HG02642 (cell line): ENCODE measurements at regions not wholly inside any gene's neighbourhood (a gene's known extent, or its start where the extent isn't known, plus 50 kb on each side); places are given as distances from the start of the nearest gene placed in this dataset.
"Not testable (repeated sequence)": the region's sequence is repeated elsewhere in the genome, so short reads cannot be mapped to it uniquely, and the experiment has no call there.

Experiments used
- ATAC-seq: cut with Tn5 transposase; IDR thresholded peaks from one replicate; pipeline ENCODE4 v1.9.1; 2021; ENCODE audit warnings: mild to moderate bottlenecking; ENCODE audit not compliant: unreplicated experiment, poor library complexity

DNA sequence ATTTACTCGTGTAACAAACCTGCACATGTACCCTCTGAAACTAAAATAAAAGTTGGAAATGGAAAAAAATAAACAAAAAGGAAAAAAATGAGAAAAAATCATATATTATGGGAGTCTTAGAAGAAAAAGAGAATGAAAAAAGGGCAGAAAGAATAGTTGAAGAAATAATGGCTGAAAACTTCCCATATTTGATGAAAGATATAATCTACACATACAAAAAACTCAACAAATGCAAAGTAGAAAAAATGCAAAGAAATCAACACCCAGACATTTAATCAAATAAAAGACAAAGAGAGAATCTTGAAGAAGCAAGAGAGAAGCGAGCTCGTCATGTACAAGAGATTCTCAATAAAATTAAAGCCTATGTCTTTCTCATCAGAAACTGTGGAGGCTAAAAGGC, 73.8 kb downstream of the SLC25A46 start:
- no peak for ATAC-seq

DNA sequence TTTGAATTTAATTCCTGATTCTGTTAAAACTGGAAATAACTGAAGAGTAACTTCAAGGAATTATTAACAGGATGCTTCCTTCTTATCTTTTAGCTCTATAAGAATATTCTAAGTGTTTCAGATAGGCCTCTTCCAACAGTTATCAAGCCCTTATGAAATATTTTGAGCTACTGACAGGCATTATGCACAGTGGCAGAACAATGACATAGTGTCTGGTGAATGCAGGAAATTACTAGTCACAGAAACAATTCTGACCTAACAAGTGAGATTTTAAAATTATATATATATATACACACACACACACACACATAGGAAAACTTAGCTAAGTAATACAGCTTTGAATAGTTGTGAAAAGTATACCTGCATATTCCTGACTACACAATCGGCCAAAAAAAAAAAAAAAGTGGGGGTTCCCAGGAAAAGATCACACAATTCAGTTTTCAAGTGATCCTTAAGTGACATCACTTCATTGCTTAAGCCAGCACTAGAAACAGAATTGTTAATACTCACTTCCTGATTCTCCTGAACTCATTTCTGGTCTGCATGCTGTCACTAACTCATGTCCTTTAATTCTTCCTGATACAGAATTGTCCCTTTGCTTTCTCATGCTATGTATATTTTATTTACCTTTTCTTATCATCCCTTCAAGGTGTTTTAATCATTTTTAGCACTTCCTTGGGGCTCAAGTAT, 77.3 kb downstream of the SLC25A46 start:
- no peak for ATAC-seq

DNA sequence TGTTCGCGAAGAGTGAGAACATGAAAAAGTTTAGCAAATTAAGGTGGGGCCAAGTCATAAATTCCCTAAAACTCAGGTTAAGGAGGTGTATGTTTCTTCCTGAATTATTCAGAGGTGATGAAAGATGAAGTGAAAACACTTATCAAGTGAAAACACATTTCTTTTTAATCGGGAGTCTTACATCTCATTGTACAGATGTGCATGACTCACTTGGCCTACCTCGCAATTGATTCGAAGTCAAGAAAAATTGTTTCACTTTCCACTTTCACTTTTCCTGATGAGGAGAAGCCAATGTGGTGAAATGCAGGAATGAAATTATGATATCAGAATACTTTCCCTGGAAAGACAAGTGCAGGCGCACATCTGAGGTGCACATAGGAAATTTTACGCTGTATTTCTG, 78.7 kb downstream of the SLC25A46 start:
- ATAC-seq, result no peak

DNA sequence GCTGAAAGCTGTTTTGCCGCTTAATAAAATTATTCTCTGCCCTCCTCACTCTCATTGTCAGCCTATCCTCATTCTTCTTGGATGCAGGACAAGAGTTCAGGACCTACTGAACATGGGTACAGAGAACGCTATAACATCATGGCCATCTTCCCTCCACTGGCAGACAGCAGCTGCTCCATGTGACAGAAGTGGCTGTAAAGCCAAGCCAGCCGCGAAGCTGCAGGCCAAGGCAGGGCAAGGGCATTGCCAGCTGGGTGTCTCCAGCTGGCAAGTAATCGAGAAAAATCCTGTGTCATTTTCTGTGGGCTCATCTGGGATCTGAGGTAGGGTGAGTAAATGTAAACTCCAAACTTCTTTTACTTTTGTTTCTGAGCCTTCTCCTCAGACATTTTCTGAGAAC, 84.8 kb downstream of the SLC25A46 start:
- ATAC-seq, result no peak

DNA sequence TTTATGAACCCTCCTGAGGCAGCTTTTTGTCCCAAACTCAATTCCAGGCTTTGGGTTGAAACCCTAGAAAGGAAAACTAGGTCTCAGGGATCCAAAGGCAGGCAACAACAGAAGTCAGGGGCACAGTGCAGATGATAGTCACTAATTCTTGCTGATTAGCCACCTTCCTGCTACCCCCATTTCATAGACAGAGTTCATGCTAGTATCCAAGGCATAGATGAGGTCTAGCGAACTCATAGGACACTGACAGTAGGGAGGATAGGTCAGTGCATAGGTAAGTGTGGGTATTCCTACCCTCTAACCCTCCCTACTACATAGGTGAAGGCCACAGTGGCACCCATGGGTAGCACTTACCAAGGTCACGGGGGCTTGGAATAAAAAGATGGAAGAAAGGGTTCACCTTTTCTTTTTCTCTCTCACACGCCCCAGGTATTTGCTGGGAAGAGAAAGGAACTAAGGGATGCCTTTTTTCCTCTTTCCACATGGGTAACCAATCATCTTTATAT, 86.2 kb downstream of the SLC25A46 start:
- no peak for ATAC-seq

DNA sequence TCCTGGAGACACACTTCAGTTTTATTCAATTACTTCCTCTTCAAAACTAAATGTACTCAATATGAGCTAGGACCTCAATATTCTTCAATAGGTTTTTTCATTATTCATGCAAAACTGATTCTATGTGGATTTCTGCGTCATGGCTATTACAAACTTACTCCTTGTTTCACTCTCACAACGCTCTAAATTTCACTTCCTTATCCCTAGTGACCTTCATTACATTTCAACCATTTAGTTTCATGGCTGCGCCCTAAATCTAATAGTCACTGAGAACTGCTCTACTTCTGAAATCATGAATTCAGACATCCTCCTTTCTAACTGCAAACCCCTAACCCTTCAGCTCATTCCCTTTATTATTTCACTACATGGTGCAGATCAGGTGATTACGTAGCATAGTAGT, 93.9 kb downstream of the SLC25A46 start:
- ATAC-seq, result no peak

DNA sequence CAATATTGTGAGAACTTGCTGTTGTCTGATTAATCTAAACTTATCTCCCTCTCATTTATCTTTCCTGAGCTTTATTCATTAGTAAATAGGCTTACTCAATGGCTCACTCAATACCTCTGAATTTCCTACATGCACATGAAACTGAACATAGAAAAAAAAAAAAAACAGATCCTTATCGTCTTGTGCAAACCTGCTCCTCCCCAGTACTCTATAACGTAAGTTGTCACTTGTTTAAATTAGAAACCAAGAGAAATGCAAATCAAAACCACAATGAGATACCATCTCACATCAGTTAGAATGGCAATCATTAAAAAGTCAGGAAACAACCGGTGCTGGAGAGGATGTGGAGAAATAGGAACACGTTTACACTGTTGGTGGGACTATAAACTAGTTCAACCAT, 96.1 kb downstream of the SLC25A46 start:
- not testable (repeated sequence) for ATAC-seq

DNA sequence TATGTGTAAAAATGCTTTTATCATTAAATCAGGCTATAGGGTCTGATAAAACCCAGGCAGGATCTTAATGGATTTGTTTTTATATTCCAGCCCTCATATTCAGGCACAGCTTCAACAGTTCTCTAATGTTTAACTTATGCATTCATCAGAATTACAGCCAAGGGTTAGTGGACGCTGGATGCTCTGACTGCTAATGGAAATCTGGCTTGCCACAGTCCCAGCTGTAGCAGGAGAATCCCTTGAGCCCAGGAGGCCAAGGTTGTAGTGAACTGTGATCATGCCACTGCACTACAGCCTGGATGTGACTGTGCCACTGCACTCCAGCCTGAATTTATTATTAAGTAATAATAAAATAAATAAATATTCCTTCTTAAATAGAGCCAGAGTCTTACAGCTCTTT, 98.0 kb downstream of the SLC25A46 start:
- ATAC-seq, result no peak

DNA sequence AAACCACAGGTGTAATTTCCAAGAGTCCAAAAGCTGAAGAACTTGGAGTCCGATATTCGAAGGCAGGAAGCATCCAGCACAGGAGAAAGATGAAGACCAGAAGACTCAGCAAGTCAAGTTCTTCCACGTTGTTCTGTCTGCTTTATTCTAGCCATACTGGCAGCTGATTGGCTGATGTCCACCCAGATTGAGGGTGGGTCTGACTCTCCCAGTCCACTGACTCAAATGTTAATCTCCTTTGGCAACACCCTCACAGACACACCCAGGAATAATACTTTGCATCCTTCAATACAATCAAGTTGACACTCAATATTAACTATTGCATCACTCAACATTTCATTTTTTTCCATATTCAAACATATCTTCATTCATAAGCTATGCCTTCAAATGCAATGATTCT, 99.5 kb downstream of the SLC25A46 start:
- not testable (repeated sequence) for ATAC-seq

DNA sequence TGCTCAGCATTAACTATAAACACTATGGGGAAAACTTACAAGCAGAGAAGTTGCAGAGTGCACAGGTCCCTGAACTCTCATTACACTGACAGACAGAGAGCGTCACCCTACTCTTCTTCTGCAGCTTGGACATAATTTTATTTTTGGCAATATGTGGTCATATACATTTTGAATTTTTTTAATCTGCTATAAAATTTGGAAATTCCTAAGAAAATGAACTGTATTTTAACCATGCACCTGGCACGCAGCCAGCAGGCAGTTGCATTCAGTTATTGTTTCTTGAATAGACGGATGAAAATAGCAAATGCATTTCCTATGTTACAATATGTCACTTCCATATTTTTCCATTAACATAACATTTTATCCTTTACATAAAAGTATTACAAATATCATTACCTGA, 100.2 kb downstream of the SLC25A46 start:
- no peak for ATAC-seq

DNA sequence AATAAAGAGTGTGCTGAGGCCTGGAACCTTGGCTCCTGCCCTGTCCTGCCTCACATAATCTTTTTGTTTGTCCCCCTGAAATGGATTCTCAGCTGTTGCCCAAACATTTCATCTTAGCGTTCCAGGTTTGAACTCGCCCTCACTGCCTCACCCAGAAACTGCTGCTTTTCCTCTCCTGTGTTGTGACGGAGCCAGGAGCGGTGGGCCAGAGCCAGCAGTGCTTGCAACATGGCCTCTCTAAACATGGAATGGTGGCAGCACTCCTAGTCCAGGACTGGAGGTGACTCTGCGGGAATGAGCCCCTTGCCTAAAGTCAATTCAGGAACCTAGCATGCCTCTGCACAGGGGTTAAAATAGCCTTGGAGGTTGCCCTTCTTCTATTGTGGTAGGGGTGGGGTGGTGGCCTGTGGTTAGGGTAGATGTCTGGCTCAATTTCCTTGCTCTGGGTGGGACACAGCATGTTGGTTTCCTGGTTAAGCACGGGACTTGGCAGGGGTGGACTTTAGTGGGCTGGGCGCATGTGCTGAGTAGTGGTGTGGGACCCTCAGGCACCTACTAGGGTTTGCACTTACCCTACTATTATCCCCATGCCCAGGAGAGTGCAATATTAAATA, 101.6 kb downstream of the SLC25A46 start:
- ATAC-seq, result no peak

DNA sequence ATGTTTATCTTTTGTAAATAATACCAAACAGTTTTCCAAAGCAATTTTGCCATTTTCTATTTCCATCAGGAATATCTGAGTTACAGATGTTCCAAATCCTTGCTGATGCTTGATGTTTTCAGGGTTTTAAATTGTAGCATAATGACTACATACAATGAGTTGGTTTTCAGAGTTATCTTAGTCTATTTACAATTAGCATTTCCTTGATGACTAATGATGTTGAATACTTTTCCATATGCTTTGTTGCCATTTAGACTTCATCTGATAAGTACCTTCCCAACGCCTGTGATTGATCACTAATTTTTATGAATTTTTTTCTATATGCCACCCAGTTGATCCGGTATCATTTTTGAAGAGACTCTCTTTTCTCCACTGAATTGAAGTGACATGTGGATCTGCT, 102.3 kb downstream of the SLC25A46 start:
- ATAC-seq, result no peak

DNA sequence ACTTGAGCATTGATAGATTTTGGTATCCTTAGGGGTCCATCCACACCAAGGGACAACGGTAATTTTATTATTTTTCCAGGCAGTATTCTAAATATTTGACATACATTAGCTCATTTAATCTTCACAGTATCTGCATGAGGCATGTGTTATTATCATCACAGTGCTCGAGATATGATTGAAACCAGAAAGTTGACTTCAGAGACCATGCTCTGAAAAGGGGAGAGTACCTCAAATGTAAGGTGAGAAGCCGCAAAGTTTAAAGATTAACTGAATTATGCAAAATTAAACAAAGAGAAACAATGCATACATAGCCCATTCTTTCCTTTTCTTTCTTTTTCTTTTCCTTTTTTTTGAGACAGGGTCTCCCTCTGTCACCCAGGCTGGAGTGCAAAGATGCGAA, 104.1 kb downstream of the SLC25A46 start:
- ATAC-seq, result no peak

DNA sequence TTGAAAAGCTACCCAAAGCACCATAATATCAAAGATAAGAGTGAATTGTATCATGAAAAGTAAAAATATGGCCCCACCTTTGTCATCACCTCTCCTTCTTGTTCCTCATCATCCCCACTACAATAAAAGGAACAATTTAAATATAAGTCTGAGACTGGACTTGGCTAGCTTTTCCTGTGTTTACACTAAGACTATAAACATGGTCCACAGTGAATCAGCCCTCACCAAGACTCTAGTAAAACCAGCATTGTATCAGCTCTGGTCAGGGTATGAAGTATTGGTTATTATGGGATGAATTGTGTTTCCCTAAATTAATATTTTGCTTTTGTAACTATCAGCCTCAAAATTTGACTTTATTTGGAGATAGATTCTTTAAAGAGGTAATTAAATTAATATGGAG, 105.4 kb downstream of the SLC25A46 start:
- no peak for ATAC-seq

DNA sequence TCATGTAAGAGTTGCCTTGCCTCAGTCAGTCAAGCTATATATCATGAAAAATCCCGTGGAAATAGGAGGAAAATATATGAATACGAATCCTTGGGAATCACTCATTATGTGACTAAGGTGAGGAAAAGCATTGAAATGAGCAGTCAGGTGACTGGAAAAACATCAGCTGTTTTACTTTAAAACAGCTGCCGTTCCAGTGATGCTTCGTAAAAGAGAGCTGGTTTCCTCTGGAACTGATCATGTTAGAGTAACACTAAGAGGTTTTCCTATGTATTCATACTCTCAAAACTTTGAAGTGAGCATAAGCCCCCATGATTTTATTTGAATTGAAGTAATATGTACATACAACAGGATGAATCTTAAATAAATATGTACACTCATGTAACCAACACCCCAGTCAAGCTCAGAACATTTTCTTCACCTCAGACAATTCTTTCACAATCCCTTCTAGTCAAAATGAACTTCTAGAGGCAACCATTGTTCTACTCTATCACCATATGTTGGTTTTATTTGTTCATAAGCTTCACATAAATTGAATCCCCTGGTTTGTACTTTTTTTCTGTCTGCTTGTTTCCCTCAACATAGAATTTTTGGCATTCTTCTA, 107.7 kb downstream of the SLC25A46 start:
- no peak for ATAC-seq

DNA sequence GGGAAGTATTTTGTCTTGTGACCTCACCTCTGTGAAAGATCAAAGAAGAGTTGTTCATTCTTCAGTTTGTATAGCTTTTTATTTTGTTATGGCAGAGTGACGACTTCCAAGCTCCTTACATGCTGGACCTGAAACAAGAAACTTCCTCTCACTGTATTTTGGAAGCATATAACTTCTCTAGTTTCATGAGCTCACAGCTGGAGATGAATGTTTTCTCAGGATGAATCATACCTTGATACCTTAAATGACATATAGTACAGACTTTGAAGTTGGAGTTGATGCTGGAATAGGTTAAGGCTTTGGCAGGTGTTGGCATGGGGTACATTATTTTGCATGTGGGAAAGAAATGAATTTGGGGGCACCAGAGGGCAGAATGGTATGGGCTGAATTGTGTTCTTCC, 112.5 kb downstream of the SLC25A46 start:
- no peak for ATAC-seq

DNA sequence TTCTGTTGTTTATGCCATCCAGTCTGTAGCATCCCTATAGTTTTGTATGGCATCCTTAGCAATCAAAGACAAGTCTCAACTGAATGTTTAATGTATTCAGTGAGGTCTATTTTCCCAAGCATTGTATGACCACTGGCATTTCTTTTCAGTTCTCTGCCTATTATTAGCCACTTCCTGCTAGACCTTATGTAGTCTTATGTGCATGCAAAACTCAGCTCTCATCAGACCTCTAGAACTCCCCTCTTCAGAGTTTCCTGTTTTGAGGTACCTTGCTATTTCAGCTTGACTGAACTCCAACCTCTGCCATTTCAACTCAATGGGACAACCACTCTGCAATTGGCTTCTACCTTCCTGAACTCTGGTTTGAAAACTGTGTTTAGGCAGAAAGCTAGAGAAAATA, 113.2 kb downstream of the SLC25A46 start:
- ATAC-seq, result peak; percentile 91

DNA sequence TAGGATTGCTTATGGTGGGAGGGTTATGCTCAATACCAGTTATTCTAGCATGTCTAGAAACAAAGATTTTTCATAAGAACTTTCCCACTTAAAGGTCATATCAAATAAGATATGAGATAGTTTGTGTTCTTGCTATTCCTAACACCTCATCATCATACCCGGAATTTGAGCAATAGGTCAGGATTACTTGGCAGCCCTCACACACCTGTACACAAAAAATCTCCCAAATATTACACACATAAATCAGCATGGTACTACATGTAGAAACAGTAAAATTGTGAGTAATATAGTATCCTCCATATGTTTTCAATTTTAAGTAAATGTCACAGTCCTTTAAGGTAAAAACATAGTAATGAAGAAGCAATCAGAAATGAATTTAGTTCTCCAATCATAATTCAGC, 113.7 kb downstream of the SLC25A46 start:
- no peak for ATAC-seq

DNA sequence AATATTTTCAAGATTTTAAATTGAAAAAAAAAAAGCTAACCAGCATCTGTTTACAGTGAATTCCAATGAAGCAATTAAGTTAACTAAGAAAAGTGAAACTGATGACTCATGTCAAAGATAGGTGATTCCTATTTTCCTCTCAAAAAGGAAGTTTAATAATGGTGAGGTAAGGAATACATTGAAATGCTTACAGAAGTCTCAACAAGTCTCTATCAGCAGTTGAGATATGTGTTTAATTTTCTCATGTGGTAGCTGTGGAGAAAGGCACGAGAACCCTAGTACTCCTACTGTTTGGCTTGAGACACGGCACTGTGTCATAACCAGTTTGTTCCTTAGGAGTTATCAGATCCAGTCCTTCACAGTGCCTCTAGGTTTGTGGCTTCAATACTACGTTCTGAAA, 114.5 kb downstream of the SLC25A46 start:
- no peak for ATAC-seq

DNA sequence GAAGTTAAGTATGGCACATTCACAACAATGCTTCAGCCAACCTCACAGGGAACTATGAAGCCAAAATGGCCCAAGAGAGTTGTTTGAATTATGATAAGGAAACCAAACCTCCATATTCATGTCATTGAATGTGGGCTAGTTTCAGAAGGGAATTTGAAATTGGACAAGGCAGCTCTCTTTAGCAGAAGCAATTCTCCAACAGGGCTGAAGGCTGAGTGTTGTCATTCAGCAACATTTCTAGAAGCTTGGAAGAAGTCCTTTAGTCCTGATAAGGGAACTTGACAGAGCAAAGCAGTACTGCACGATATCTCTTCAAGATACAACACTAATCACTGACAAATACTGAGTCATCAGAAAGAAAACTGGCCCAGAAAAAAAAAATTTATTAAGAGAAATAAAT, 115.4 kb downstream of the SLC25A46 start:
- no peak for ATAC-seq

DNA sequence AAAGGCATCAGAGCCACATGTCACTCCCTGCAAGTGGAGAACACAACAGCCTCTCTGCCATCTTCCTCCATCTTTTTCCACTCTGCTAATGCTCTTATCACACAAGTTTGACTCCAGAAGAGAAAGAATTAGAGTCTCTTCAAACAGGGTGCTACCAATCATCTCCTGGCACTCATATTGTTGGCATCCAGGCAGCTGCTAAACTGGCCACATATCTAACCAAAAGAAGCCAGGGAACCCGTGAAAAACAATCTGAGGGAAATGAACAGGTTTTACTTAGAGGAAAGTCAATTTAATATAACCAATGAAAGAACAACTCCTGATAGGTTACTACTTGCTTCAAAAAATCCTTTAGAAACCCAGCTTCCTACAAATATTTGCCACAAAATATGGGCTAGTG, 117.2 kb downstream of the SLC25A46 start:
- no peak for ATAC-seq
